HG03175 (cell line): ENCODE measurements at regions not wholly inside any gene's neighbourhood (a gene's known extent, or its start where the extent isn't known, plus 50 kb on each side); places are given as distances from the start of the nearest gene placed in this dataset.
"Not testable (repeated sequence)": the region's sequence is repeated elsewhere in the genome, so short reads cannot be mapped to it uniquely, and the experiment has no call there.

Experiments used
- ATAC-seq: cut with Tn5 transposase; IDR thresholded peaks from one replicate; pipeline ENCODE4 v1.9.1; 2021; ENCODE audit warnings: mild to moderate bottlenecking, moderate library complexity; ENCODE audit not compliant: unreplicated experiment

- ATAC-seq: no peak
These were observed 194.3 kb upstream of the MBL2 start for GRCh38 chr10:52966904-52967303.

DNA sequence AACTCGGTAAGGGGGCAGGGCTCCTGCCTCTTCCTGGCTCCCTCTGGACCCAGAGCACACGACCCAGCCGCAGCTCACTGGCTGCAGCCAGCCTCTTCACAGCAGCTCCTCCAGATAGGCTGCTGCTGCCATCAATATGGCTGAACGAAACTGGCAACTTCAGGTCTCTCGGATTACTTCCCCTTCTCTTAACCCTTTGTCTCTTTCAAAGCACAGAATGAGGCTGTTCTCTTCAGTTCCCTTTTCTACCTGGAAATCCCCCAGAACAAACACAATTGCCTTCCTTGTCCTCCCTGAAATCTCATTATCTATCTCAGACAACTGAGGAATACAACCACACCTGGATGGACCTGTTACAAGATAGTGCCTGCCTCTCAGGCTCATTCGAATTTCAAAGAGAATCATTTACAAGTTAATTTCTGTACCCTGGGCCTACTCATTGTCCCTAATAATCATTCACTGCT lies 193.4 kb upstream of the MBL2 start:
- peak; percentile 99 for ATAC-seq

- ATAC-seq: peak; percentile 16
These were observed 192.9 kb upstream of the MBL2 start for GRCh38 chr10:52965509-52965908.

GRCh38 chr10:52961323-52961722 lies 188.7 kb upstream of the MBL2 start:
- no peak for ATAC-seq

DNA sequence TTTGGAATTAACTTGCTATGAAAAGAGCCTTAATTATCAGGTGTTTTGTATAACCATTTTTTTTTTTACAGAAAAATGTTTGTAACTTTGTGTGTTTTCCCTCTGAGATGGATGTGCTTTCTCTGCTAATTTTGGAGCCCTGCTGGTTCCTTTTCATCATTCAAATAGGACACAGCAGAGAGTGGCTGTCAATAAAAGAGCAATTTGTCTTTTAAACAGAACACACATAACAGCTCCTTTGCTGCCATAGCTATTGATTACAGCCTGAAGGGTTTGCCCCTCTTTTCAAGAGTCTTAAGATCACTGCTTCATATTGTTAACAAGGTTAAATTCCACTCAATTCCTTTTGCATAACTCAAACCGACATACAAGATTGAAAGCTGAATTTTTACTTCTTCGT lies 187.2 kb upstream of the MBL2 start:
- no peak for ATAC-seq

DNA sequence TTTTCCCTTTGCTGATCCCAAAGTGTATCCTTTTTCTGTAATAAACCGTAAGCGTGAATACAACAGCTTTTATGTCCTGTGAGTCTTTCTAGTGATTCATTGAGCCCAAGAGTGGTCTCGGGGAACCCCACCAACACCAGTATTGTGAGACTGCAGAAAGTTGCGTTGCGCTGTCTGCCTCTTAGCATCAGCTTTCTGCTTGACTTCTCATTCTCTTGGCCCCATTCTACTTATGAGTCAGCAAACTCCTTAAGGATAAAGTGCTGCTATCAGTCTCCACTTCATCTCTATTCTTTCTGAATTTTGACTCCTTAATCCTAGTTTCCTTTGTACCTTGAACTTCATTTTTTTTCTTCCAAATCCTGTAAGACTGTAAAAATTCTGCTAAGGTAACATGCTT lies 184.3 kb upstream of the MBL2 start:
- ATAC-seq: no peak

DNA sequence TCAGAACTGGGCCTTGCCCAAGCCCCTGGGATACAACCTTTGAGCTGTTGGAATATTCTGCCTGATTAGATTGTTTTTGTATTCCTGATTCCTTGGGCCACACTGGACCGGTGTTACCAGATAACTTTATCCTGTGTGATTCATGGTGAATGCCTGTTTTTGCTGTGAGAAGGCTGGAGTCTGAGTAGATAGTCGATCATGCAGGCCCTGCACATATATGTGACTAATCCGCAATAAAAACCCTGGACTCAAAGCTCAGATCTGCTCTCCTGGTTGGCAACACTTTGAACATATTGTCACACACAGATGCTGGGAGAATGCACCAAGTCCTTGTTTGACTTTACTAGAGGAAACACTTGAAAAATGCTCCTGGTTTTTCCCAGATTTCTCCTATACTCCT lies 183.9 kb upstream of the MBL2 start:
- ATAC-seq: no peak

- ATAC-seq: no peak
These were observed 182.8 kb upstream of the MBL2 start for GRCh38 chr10:52955337-52955736.

GRCh38 chr10:52954407-52954806 lies 181.8 kb upstream of the MBL2 start:
- no peak for ATAC-seq

GRCh38 chr10:52952391-52953055 lies 179.9 kb upstream of the MBL2 start:
- ATAC-seq: no peak

- ATAC-seq: peak; percentile 86
These were observed 179.2 kb upstream of the MBL2 start for GRCh38 chr10:52951824-52952223.

DNA sequence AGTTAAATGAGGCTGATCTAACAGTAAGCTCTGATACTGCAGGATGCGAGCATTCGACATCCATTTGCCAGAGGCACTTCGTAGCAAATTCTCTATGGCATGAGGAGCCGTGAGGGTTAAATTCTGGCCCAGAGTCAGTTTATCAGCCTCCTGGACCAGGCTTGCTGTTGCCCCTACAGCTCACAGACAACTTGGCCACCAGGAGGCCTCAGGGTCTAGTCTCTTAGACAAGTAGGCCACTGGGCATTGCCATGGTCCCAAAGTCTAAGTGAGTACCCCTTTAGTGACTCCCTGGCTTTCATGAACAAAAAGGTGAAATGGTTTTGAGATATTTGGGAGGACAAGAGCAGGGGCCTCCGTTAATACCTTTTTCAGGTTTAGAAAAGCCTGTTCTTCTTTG lies 178.0 kb upstream of the MBL2 start:
- ATAC-seq: no peak

DNA sequence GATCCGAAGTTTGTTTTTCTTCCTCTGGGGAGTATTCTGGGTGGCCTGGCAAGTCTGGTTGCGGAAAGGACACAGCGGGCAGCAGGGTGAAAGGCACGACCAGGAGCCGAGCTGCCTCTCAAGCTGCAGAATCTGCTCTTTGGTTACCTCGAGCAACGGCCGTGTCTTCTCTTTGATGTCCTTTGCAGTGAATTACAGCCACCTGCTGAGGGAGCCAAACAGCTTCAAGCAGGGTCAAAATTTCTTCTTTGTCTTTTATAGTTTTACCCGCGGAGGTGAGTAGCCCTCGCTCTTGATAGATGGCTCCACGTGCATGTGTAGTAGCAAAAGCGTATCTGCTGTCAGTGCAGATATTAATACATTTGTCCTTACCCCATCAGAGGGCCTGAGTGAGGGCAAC lies 177.3 kb upstream of the MBL2 start:
- ATAC-seq: no peak

DNA sequence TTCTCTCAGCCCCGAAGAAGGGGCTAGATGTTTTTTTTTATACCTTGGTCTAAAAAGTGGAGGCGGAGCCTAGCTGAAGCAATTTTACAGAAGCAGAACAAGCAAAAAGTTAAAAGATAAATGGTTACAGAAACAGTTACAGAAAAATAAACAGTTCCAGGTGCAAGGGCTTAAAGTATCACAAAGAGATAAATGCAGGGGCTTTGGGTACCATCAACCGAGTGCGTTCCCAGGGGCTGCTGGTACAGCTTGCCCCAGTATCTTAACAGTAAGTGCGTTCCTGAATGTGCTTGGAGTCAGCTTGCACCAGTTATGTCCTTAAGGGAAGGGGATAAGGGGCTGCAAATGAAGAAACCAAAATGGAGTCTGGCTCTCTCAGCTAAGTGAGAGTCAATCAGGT lies 173.9 kb upstream of the MBL2 start:
- no peak for ATAC-seq

DNA sequence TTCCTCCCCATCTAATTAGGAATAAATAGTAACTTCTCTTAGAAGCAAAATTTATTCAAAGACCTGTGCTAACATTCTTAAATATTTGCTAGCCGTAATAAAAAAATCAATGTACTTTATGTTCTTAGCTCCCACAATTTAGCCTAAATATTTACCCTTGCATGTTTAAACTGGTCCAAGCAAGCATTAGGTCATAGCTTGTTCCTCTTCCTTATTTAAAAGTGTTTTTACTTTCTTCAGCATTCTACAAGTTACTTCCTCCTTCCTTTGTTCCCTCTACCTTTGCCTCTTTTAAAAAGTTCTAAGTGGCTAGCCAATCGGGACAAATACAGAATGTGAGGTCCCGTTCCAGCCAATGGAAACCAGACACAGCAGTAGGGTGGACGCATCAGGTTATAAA lies 172.9 kb upstream of the MBL2 start:
- ATAC-seq: not testable (repeated sequence)

DNA sequence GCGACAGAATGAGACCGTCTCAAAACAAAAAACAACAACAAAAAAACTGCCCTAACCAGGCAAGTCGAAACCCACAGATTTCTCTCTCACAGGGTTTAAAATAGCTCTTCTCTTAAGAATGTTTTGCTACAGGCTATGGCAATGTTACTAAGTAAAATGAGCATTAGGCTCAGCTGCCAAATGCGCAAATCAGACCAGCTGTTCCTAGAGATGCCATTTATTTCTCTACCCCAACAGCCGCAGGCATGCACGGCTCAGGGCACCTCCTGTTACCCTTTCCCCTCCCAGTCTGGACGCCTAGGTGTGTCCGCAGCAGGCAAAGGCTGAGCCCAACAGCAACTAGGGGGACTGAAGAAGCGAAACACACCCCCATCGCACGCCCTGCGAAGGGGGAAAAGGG lies 168.3 kb upstream of the MBL2 start:
- ATAC-seq: no peak

DNA sequence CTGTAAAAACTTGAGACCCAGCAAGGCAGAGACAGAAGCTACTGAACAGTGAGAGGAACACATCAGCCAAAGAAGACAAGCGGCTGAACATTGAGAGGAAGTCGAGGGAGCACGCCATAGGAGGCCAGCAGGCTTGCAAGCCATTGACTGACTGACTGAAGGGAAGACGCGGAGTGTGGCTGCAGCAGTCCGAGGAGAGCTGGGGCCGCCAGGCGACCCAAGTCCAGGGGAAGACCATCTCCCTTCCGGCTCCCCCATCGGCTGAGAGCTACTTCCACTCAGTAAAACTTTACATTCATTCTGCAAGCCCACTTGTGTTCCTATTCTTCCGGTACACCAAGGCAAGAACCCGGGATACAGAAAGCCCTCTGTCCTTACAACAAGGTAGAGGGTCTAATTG lies 167.3 kb upstream of the MBL2 start:
- no peak for ATAC-seq

GRCh38 chr10:52933748-52934147 lies 161.2 kb upstream of the MBL2 start:
- ATAC-seq: no peak

DNA sequence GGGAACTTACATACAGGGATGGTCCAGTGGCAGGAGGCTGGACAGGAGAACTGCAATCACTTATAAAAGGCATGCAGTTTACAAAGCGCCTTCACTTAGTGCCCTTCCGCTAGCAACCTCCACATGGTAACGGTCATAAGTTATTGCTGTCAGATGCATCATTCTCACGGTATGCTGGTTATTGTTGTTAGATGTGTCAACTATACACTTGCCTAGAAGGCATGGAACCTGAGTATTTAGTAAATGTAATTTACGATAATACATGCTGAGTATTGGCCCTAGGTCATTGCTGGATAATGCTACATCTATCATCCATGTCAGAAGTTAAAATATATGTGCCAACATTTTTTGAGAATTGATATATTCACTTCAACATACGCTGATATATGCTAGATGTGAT lies 155.1 kb upstream of the MBL2 start:
- ATAC-seq: no peak

DNA sequence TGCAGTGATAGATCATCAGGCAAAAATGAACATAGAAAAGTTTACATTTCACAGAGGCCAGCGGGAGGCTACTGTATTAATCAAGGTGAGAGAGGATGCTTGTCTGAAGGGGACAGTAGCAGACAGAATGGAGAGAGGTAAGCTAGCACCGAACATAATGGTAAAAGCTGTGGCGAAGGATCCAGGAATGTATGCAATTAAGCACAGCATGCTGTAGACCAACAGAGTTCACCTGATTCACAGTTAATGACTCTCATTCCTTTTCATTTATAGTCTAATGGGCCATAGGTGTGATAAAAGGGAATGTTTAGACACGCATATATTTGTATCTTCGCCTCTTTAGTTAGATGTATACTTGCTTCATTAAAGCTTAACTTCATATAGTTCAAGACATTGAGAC lies 150.9 kb upstream of the MBL2 start:
- ATAC-seq: no peak

DNA sequence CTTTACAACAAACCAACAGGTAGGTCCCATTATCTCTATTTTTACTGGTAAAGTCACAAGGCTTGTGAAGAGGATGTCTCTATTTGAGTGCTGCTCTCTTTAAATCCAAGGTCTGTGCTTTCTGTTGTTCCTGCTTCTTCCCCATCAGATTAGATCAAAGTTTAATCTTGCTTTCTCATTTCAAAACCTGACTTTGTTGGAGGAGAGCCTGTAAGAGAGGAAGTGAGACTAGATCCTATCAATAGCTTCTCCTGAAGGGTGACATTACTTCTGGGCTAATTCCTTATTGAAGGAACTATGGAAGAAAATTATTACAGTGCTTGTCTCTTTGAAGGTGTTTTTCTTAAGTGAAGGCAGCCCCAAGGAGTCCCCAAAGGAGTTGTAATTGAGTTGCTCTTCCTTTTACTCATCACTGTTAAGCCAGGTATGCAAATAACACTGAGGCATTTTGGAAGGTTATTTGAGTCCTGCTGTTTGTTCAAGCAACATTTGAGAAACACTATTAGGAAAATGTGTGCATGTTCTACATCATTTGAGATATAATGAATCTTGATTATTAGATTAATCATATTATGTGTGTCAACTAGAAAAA lies 146.2 kb upstream of the MBL2 start:
- ATAC-seq: no peak

DNA sequence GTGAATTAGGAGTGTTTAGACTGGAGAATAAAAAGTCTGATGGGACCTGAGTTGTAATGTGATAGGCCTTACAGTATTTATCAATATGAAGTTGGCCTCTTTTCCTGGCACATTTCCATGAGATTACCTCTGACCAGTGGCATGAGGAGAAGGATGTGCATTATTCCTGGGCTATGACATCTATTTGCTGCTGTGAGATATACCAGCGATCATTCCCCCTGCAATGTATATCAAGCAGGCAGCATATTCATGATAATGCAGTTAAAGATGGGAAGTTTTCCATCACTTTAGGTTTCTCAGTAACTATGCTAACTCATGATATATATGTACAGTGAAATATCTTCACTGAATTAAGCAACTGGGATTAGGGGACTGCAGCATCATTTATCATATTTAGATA lies 142.8 kb upstream of the MBL2 start:
- ATAC-seq: no peak

- no peak for ATAC-seq
These were observed 138.6 kb upstream of the MBL2 start for GRCh38 chr10:52911163-52911562.
